ENCODE measurements at regions not wholly inside any gene's neighbourhood (a gene's known extent, or its start where the extent isn't known, plus 50 kb on each side); places are given as distances from the start of the nearest gene placed in this dataset.
"Not testable (repeated sequence)": the region's sequence is repeated elsewhere in the genome, so short reads cannot be mapped to it uniquely, and the experiment has no call there.

GRCh38 chr6:154931711-154932424 lies 63.2 kb upstream of the TIAM2 start:
- no peak overlapping the region for H3K4me3 ChIP-seq (ENCODE audit: low read depth, low read length)
- TF ChIP-seq CTCF (IDR thresholded peaks at IDR 0.05; ENCODE audit: low read depth, low read length) = no peak

- no peak for TF ChIP-seq CTCF (IDR thresholded peaks at IDR 0.05; ENCODE audit: low read depth, low read length)
- H3K4me3 ChIP-seq (ENCODE audit: low read depth, low read length) = no peak overlapping the region
These were observed 62.5 kb upstream of the TIAM2 start for GRCh38 chr6:154932515-154933027.

- no peak overlapping the region for H3K4me3 ChIP-seq (ENCODE audit: low read depth, low read length)
- no peak for TF ChIP-seq CTCF (IDR thresholded peaks at IDR 0.05; ENCODE audit: low read depth, low read length)
These were observed 61.8 kb upstream of the TIAM2 start for GRCh38 chr6:154933181-154933827.

GRCh38 chr6:154937306-154938220 lies 57.6 kb upstream of the TIAM2 start:
- no peak for TF ChIP-seq CTCF (IDR thresholded peaks at IDR 0.05; ENCODE audit: low read depth, low read length)
- no peak overlapping the region for H3K4me3 ChIP-seq (ENCODE audit: low read depth, low read length)

GRCh38 chr6:154938221-154938580 lies 56.9 kb upstream of the TIAM2 start:
- H3K4me3 ChIP-seq (ENCODE audit: low read depth, low read length) = no peak overlapping the region

GRCh38 chr6:154938727-154939285 lies 56.3 kb upstream of the TIAM2 start:
- not testable (repeated sequence) for H3K4me3 ChIP-seq (ENCODE audit: low read depth, low read length)

More at GRCh38 chr6:154938221-154938580, 56.9 kb upstream of the TIAM2 start:
- TF ChIP-seq CTCF (IDR thresholded peaks at IDR 0.05; ENCODE audit: low read depth, low read length) = no peak

GRCh38 chr6:154942770-154943169 lies 52.3 kb upstream of the TIAM2 start:
- H3K4me3 ChIP-seq (ENCODE audit: low read depth, low read length) = no peak overlapping the region
- TF ChIP-seq CTCF (IDR thresholded peaks at IDR 0.05; ENCODE audit: low read depth, low read length) = no peak
